ENCODE measurements at regions not wholly inside any gene's neighbourhood (a gene's known extent, or its start where the extent isn't known, plus 50 kb on each side); places are given as distances from the start of the nearest gene placed in this dataset.

- Mint-ChIP-seq H3K9me3 (peaks cover 2% of the 10 kb centered on the region), H3K4me1 (no peaks in the 10 kb centered on the region), H3K36me3 (no peaks in the 10 kb centered on the region), H3K4me3 (no peak overlapping the region), H3K27ac (no peak overlapping the region)
- ATAC-seq (no peak), DNase-seq (ENCODE audit: low spot score in 2 of 2) (no peak)
Measured at GRCh38 chr19:29385191-29385795, 140.5 kb upstream of the VSTM2B start.

GRCh38 chr19:29386970-29387369 lies 138.8 kb upstream of the VSTM2B start:
- no peak overlapping the region for H3K4me3 Mint-ChIP-seq
- H3K36me3 Mint-ChIP-seq: no peaks in the 10 kb centered on the region
- no peaks in the 10 kb centered on the region for H3K4me1 Mint-ChIP-seq
- H3K9me3 Mint-ChIP-seq: peaks cover 13% of the 10 kb centered on the region
- no peak for ATAC-seq
- no peak for DNase-seq (ENCODE audit: low spot score in 2 of 2)
- H3K27ac Mint-ChIP-seq: no peak overlapping the region

DNA sequence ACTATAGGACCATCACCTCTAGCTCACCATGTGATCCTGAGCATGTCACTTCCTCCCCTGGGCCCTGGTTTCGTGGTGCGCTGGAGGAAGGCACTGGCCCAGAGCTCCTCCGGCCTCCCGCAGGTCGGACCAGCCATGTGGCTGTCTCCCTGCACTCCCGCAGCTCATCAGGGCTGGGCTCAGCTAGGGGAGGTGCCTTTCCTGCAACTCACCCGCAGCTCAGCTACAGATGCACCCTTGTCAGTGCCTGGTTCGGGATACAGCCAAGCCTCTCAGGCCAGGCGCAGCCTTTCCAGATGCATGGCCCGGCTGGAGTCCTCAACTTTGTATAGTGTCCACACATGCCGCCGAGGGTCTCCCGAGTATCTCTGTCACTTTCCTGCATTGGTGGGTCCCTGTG lies 138.2 kb upstream of the VSTM2B start:
- Mint-ChIP-seq H3K4me3 (no peak overlapping the region), H3K36me3 (no peaks in the 10 kb centered on the region), H3K9me3 (peaks cover 13% of the 10 kb centered on the region), H3K4me1 (no peaks in the 10 kb centered on the region), H3K27ac (no peak overlapping the region)
- ATAC-seq (no peak), DNase-seq (ENCODE audit: low spot score in 2 of 2) (no peak)

- Mint-ChIP-seq H3K36me3 (no peaks in the 10 kb centered on the region), H3K4me1 (no peaks in the 10 kb centered on the region), H3K9me3 (peaks cover 13% of the 10 kb centered on the region), H3K4me3 (no peak overlapping the region), H3K27ac (no peak overlapping the region)
- no peak for ATAC-seq
- DNase-seq (ENCODE audit: low spot score in 2 of 2): no peak
Measured at GRCh38 chr19:29389495-29389894, 136.3 kb upstream of the VSTM2B start.

GRCh38 chr19:29390742-29391141 lies 135.1 kb upstream of the VSTM2B start:
- Mint-ChIP-seq H3K36me3 (no peaks in the 10 kb centered on the region), H3K9me3 (peaks cover 13% of the 10 kb centered on the region), H3K27ac (no peak overlapping the region), H3K4me3 (no peak overlapping the region), H3K4me1 (no peaks in the 10 kb centered on the region)
- ATAC-seq (no peak), DNase-seq (ENCODE audit: low spot score in 2 of 2) (no peak)

DNA sequence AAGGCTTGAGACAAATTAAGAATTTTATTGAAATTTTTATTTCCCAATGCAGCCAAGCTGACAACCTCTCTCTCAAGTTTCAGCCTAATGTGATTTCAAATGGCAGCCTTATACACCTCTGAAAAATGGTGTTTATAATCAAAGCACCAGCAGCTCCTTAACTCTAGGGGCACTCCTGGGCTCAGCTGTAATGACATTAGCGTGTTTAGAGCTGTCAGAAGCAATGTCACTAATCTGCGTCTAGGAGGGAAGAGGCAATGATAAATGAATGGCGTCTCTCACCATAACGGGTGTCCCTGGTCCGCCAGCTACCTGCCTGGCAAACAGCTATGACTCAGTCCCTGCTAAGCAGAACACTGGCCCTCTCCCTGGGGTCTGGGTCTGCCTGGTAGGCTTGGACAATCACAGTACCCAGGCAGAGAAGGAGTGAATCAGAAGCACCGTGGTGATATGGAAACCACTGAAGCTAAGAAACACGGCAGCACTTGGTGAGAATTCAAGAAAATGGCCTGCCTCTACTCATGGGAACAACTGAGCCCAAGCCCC lies 131.8 kb upstream of the VSTM2B start:
- no peak overlapping the region for H3K27ac Mint-ChIP-seq
- peaks cover 13% of the 10 kb centered on the region for H3K9me3 Mint-ChIP-seq
- no peaks in the 10 kb centered on the region for H3K4me1 Mint-ChIP-seq
- DNase-seq (ENCODE audit: low spot score in 2 of 2): no peak
- H3K4me3 Mint-ChIP-seq: no peak overlapping the region
- no peaks in the 10 kb centered on the region for H3K36me3 Mint-ChIP-seq
- ATAC-seq: no peak

- Mint-ChIP-seq H3K4me3 (no peak overlapping the region), H3K36me3 (no peaks in the 10 kb centered on the region), H3K27ac (no peak overlapping the region), H3K4me1 (no peaks in the 10 kb centered on the region), H3K9me3 (peaks cover 12% of the 10 kb centered on the region)
- DNase-seq (ENCODE audit: low spot score in 2 of 2): no peak
- no peak for ATAC-seq
Measured at GRCh38 chr19:29395111-29395733, 130.6 kb upstream of the VSTM2B start.

DNA sequence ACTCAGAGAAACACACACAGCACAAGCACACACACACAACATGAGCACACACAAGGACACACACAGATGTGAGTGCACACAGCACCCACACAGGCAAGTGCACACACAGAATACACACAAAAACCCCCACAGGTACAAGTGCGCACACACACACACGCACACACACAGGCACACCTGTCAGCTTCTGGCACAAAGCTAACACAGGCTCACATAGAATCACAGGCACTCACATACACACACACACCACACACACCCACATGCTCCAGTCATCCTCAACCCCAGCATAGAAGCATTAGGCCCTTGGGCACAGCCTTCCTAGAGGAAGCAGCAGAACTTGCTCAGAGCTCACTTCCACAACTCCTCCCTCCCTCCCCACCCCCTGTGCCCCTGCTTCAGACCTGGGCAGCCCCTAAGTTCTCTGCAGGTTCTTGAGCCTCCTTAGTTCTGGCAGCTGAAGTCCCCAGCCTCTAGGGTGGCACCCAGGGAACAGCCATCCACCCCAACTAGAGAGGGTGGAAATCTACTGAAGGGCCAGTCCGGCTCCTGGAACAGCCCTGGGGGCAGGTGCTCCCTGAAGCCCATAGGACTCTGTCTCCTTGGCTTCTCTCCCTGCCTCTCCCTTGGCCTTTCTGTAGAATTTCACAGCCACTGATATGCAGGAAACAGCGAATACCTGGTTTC lies 129.9 kb upstream of the VSTM2B start:
- Mint-ChIP-seq H3K36me3 (no peaks in the 10 kb centered on the region), H3K4me1 (no peaks in the 10 kb centered on the region), H3K27ac (no peak overlapping the region), H3K4me3 (no peak overlapping the region), H3K9me3 (peaks cover 5% of the 10 kb centered on the region)
- DNase-seq (ENCODE audit: low spot score in 2 of 2) (no peak), ATAC-seq (no peak)

GRCh38 chr19:29396925-29397324 lies 128.9 kb upstream of the VSTM2B start:
- Mint-ChIP-seq H3K27ac (no peak overlapping the region), H3K9me3 (no peaks in the 10 kb centered on the region), H3K4me3 (no peak overlapping the region), H3K4me1 (no peaks in the 10 kb centered on the region), H3K36me3 (no peaks in the 10 kb centered on the region)
- ATAC-seq: no peak
- no peak for DNase-seq (ENCODE audit: low spot score in 2 of 2)

GRCh38 chr19:29397748-29398147 lies 128.0 kb upstream of the VSTM2B start:
- no peaks in the 10 kb centered on the region for H3K4me1 Mint-ChIP-seq
- H3K9me3 Mint-ChIP-seq: no peaks in the 10 kb centered on the region
- DNase-seq (ENCODE audit: low spot score in 2 of 2): no peak
- H3K27ac Mint-ChIP-seq: no peak overlapping the region
- no peak for ATAC-seq
- no peak overlapping the region for H3K4me3 Mint-ChIP-seq
- no peaks in the 10 kb centered on the region for H3K36me3 Mint-ChIP-seq

- Mint-ChIP-seq H3K4me1 (no peaks in the 10 kb centered on the region), H3K36me3 (no peaks in the 10 kb centered on the region), H3K4me3 (no peak overlapping the region), H3K9me3 (no peaks in the 10 kb centered on the region), H3K27ac (no peak overlapping the region)
- DNase-seq (ENCODE audit: low spot score in 2 of 2) (no peak), ATAC-seq (no peak)
Measured at GRCh38 chr19:29399804-29400203, 126.0 kb upstream of the VSTM2B start.

- H3K27ac Mint-ChIP-seq: no peak overlapping the region
- DNase-seq (ENCODE audit: low spot score in 2 of 2) (no peak), ATAC-seq (no peak)
- no peak overlapping the region for H3K4me3 Mint-ChIP-seq
- H3K4me1 Mint-ChIP-seq: no peaks in the 10 kb centered on the region
- H3K9me3 Mint-ChIP-seq: no peaks in the 10 kb centered on the region
- H3K36me3 Mint-ChIP-seq: no peaks in the 10 kb centered on the region
Measured at GRCh38 chr19:29400917-29401711, 124.7 kb upstream of the VSTM2B start.

DNA sequence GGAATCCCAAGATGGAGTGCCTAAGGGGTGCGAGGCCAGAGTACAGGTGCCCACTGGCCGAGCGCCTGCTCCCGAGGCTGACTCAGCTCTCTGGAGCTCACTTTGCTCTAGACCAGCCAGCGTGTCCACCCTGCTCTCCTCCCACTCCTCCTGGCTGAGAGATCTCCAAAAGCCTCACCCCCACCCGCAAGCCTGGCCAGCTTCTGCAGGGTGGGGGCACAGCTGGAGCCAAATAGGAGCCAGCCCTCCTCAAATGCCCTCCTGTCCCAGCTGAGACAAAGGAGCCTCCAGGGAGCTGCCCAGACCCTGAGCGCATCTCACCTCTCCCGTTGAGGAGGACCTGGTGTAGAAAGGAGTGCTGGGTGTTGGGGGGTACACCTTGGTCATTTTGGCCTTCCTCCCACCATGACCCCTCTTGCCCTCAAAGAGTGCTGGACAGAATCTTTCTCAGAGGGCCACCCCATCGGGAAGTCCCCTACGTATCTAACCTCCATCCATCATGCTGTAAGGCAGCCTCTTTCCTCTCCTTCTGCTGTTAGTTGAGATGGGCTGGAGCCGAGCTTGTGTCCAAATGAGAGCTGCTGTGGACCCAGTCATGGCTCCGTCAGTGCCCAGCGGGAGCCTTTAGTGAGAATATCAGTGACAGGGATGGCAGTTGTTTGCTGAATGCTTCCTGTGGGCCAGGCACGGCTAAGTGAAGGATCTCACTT lies 123.9 kb upstream of the VSTM2B start:
- no peaks in the 10 kb centered on the region for H3K9me3 Mint-ChIP-seq
- no peak for ATAC-seq
- H3K4me3 Mint-ChIP-seq: no peak overlapping the region
- no peak for DNase-seq (ENCODE audit: low spot score in 2 of 2)
- no peaks in the 10 kb centered on the region for H3K36me3 Mint-ChIP-seq
- no peaks in the 10 kb centered on the region for H3K4me1 Mint-ChIP-seq
- H3K27ac Mint-ChIP-seq: no peak overlapping the region

- no peak for DNase-seq (ENCODE audit: low spot score in 2 of 2)
- Mint-ChIP-seq H3K27ac (no peak overlapping the region), H3K4me1 (no peaks in the 10 kb centered on the region), H3K4me3 (no peak overlapping the region), H3K9me3 (no peaks in the 10 kb centered on the region), H3K36me3 (no peaks in the 10 kb centered on the region)
- ATAC-seq: no peak
Measured at GRCh38 chr19:29402563-29402962, 123.2 kb upstream of the VSTM2B start.

- Mint-ChIP-seq H3K36me3 (no peaks in the 10 kb centered on the region), H3K27ac (no peak overlapping the region), H3K4me1 (no peaks in the 10 kb centered on the region), H3K4me3 (no peak overlapping the region), H3K9me3 (no peaks in the 10 kb centered on the region)
- ATAC-seq (no peak), DNase-seq (ENCODE audit: low spot score in 2 of 2) (no peak)
Measured at GRCh38 chr19:29404015-29404414, 121.8 kb upstream of the VSTM2B start.
